Activated CD8-positive, alpha-beta memory T cell treated with anti-CD3 and anti-CD28 coated beads, Interleukin-2, amount 50 U/mL, for 48 hours (primary cell): ENCODE measurements at regions not wholly inside any gene's neighbourhood (a gene's known extent, or its start where the extent isn't known, plus 50 kb on each side); places are given as distances from the start of the nearest gene placed in this dataset.

Source experiments
- DNase-seq: peaks from one replicate; pipeline ENCODE4 v3.0.0-alpha.2; 2020

- DNase-seq = no peak
These were observed 291.1 kb downstream of the USP25 start for GRCh38 chr21:16020878-16021277.

GRCh38 chr21:16022116-16022515 is 292.3 kb downstream of the USP25 start:
- no peak for DNase-seq

GRCh38 chr21:16022921-16023320 is 293.1 kb downstream of the USP25 start:
- DNase-seq = no peak

GRCh38 chr21:16028142-16028541 is 298.4 kb downstream of the USP25 start:
- no peak for DNase-seq

- no peak for DNase-seq
These were observed 299.2 kb downstream of the USP25 start for GRCh38 chr21:16028941-16029464.

- no peak for DNase-seq
These were observed 303.4 kb downstream of the USP25 start for GRCh38 chr21:16033193-16033592.

GRCh38 chr21:16034446-16035190 is 304.8 kb downstream of the USP25 start:
- DNase-seq = no peak

GRCh38 chr21:16037421-16037955 is 307.7 kb downstream of the USP25 start:
- DNase-seq = no peak

- no peak for DNase-seq
These were observed 310.8 kb downstream of the USP25 start for GRCh38 chr21:16040601-16041000.

GRCh38 chr21:16044676-16045075 is 314.9 kb downstream of the USP25 start:
- DNase-seq = no peak

- DNase-seq = no peak
These were observed 317.0 kb downstream of the USP25 start for GRCh38 chr21:16046656-16047330.

GRCh38 chr21:16047904-16048303 is 318.1 kb downstream of the USP25 start:
- no peak for DNase-seq

GRCh38 chr21:16055014-16055413 is 325.2 kb downstream of the USP25 start:
- DNase-seq = no peak

- no peak for DNase-seq
These were observed 329.1 kb downstream of the USP25 start for GRCh38 chr21:16058896-16059295.

- DNase-seq = no peak
These were observed 330.2 kb downstream of the USP25 start for GRCh38 chr21:16059981-16060380.

- no peak for DNase-seq
These were observed 331.4 kb downstream of the USP25 start for GRCh38 chr21:16061194-16061593.

- no peak for DNase-seq
These were observed 339.7 kb downstream of the USP25 start for GRCh38 chr21:16069178-16070112.

GRCh38 chr21:16070207-16070651 is 340.4 kb downstream of the USP25 start:
- no peak for DNase-seq

GRCh38 chr21:16071092-16071491 is 341.3 kb downstream of the USP25 start:
- DNase-seq = no peak

- no peak for DNase-seq
These were observed 342.0 kb downstream of the USP25 start for GRCh38 chr21:16071761-16072160.

GRCh38 chr21:16072221-16072620 is 342.4 kb downstream of the USP25 start:
- no peak for DNase-seq

GRCh38 chr21:16072737-16073136 is 343.0 kb downstream of the USP25 start:
- DNase-seq = no peak

- DNase-seq = no peak
These were observed 343.8 kb downstream of the USP25 start for GRCh38 chr21:16073586-16073985.
